Ureter (tissue), 1 donor: ENCODE measurements at regions not wholly inside any gene's neighbourhood (a gene's known extent, or its start where the extent isn't known, plus 50 kb on each side); places are given as distances from the start of the nearest gene placed in this dataset.
"Not testable (repeated sequence)": the region's sequence is repeated elsewhere in the genome, so short reads cannot be mapped to it uniquely, and the experiment has no call there.

Experiments
- DNase-seq: peaks from one replicate; pipeline ENCODE4 v3.0.0-alpha.2; 2020; ENCODE audit warnings: low spot score
- donor health status: DM: yes; HTN: yes; CAD: no.

DNA sequence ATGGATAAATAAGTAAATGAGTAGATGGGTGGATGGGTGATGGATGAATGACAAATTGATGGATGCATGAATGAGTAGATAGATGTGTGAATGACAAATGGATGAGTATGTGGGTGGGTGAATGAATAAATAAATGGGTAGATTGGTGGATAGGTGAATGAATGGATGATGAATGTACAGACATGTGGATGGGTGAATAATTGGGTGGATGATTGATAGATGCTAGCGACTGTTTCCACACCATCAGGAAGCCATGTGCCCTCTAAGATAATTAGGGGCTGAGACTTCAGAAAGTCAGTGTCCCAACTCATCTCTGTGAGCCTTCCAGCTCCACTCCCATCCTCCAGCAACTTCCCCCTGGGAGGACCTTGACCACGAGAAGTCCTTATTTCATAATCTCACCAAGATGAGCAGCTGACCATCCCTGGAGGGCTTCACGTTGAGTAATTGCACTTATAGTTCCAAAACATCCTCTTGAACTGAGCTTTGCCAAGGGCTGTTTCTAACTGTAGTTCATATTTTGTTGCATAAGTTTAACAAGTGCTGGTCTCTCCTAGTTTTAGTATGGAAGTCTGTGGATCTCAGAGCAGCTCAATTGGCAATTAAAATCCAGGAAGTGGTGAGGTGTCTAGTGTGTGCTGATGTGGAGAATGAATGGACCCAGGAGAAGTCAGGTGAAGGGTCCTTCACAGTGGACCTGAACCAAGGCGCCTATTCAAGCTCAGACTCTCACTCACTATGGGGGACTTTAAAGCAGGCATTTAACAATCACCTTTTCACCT, 295.7 kb downstream of the ADGRD1 start:
- no peak for DNase-seq

GRCh38 chr12:131250028-131250950, 296.6 kb downstream of the ADGRD1 start:
- DNase-seq: no peak

GRCh38 chr12:131250951-131251315, 297.2 kb downstream of the ADGRD1 start:
- DNase-seq: no peak

- DNase-seq: no peak
Measured at GRCh38 chr12:131251336-131252101, 297.8 kb downstream of the ADGRD1 start.

- DNase-seq: no peak
Measured at GRCh38 chr12:131253376-131254026, 299.8 kb downstream of the ADGRD1 start.

- no peak for DNase-seq
Measured at GRCh38 chr12:131254374-131254773, 300.7 kb downstream of the ADGRD1 start.

DNA sequence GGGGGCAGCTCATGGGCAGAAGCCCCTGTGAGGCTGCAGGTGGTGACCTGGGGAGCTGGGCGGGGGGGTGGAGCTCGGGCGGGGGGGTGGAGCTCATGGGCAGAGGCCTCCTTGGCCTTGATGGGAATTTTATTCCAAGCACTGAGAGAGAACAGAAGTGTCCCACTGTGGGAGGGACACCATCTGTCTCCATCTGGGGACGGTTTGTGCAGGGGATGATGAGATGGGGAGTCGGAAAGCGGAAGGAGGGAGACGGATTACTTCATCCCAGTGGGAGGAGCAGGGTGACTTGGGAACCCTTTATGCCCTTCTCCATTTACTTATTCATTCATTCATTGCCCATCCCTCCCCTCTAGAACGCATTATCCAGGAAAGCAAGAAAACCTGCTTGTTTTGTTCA, 304.7 kb downstream of the ADGRD1 start:
- no peak for DNase-seq

DNA sequence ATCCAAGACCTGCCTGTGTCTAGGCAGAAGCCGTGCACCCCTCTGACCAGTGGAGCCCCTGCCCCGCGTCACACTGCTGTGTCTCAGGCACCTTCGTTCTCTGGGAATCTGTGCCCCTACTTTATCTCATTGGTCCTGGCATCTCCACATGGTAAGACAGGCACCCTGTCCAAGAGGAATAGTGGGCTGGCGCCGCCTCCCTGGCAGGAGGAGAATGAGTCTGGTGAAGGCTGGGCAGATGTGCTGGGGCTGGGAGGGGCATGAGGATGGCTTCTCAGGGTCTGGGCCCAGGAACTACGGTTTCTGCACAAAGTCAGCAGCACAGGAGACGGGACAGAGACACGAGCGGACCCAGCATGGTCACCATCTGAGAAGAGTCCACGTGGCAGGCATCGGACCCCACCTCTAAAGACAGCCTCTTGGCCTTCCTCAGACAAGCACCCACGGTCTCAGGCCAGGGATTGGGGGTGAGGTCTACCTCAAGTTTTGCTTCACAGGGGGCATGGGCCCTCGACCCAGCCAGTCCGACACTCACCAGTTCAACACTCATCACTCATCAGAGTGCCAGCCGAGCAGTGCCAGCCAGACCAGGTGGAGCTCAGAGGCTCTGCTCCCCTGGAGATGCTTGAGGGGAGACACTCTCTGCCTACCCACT, 306.7 kb downstream of the ADGRD1 start:
- DNase-seq: no peak

GRCh38 chr12:131260954-131261353, 307.2 kb downstream of the ADGRD1 start:
- no peak for DNase-seq

DNA sequence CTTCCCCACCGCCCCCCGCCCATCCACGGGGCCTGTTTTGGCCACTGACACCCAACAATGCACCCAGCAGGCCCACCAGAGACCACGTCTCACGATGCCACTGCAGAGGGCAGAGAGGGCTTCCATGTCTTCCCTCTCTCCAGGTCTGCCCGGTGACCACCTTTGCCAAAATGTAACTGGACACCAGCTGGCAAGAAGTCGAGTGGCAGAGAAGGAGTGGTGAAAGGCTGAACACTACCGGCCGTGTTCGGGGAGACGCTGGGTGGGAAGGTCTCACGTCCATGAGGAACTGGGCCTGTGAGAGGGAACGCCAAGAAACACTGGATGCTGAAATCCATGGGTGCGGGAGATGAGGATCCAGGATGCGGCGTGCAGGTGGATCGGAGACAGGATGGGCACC, 308.2 kb downstream of the ADGRD1 start:
- no peak for DNase-seq

DNA sequence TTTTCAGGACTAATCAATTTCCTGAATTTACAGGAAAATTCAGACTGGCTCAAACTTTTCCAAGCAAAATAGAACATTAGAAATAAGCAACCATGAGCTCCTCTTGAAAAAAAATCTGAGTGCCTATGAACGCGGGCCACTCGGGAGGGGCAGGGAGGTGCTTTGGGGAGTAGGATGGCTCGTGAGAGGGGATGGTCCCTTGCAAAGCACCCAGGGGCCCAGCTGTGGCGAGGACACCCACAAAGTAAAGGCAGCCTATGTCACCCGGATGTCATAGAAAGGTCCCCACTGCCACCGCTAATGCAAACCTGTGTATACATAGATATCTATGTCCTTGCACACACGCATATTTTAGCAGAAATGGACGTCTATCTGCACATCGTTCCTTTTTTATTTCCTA, 309.9 kb downstream of the ADGRD1 start:
- DNase-seq: no peak

DNA sequence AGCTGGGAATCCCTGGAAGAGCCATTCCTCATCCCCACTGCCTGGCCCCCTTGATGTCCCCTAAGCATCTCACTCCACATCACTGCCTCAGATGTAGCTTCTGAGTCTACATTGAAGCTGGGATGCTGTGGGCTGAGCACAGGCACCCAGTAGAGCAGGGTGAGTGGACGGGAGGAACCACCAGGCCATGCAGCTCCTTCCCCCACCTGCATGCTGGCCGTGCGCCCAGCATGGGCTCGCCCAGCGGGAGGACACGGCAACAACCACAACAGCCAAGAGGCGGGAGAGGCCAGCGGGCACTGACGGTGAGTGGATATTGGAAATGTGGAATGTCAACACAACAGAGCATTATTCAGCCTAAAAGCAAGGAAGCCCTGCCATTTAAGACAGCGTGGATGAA, 310.9 kb downstream of the ADGRD1 start:
- DNase-seq: no peak

DNA sequence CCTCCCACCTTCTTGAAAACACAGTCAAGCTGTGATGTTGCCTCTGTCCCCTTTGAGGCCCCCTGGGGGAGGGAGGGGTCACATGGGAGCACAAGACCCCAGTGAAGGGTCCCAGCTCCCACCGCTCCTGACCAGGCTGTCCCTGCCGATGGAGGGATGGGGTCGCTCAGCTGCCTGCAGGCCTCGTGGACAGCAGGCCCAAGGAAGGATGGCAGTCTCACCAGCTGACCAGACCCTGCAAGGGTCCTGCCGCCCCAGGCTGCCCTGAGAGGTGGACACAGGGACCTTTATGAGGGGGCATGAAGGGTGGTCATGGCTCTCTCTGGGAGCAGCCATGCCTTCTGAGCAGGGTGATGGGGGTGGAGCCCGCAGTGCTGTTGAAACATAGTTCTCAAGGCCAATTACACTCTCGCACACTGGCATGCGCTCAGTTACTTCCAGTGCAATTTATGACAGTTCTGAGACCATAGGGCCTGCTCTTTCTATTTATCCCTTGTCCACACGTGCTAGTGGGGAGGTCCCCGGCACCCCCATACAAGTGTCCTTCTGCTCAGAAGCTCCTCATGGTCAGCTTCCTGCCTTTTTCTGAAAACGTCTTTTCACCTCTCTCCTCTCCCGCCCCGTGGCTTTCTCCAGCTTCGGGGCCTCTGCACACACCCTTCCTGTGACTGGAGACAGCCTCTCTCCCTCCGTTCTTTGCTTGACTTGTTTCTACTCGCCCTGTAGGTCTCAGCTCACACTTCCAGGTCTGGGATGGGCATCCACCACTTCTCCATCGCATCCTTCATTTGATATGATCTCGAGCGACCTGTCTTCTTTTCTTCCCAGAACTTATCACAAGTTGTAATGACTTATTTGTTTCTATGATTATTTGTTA, 313.1 kb downstream of the ADGRD1 start:
- no peak for DNase-seq

DNA sequence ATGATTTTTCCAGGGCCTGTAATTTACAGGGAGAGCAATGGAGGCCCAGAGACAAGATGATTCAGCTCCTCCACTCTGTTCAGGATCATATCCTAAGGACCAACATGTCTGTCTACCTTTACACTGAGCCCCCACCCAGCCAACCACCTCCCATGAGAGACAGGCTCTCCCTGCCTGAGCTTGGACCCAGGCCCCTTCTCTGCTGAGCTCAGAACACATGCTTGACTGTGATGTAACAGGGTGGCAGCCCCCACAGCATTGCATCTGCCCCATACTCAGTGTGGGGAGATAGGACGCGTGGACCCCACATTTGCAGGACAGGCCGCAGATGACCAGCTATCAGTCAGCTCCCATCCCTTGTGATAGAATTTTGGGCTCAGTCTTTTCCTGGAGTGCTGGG, 313.9 kb downstream of the ADGRD1 start:
- DNase-seq: no peak

DNA sequence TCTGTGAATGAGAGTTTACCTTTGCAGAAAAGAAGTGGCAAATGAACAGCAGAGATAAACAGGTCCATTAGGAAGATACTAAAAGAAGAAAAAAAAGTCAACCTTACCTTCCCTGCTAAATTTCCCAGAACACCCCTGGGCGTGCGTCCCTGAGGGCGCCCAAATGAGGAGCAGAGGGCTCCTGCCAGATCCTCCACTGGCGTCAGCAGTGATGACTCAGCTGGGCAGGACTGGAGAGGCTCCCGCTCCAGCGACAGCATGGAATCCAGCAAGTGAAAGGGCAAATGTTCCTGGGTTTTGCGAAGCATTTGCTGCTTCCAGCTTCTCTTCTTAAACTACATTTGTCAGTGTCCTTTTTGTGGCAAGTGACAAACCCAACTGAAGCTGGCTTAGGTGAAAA, 314.4 kb downstream of the ADGRD1 start:
- not testable (repeated sequence) for DNase-seq

GRCh38 chr12:131268571-131268970, 314.9 kb downstream of the ADGRD1 start:
- not testable (repeated sequence) for DNase-seq

DNA sequence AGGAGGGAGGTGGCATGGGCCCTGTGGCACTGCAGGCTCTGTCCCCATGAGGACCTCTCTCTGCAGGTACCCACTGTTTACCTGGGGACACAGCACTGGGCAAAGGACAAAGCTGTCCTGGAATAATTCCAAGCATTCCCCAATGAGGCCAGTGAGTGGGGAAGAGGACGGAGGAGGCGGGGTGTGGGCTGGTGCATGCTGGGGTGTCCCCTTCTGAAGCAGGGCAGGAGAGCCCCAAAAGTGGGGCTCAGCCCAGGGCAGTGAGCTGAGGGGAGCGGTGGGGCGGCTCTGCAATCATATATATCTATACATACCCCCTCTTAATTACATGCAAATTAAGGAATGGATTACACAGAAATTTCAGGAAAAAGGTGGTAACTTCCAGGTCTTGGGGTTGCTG, 315.8 kb downstream of the ADGRD1 start:
- DNase-seq: no peak

DNA sequence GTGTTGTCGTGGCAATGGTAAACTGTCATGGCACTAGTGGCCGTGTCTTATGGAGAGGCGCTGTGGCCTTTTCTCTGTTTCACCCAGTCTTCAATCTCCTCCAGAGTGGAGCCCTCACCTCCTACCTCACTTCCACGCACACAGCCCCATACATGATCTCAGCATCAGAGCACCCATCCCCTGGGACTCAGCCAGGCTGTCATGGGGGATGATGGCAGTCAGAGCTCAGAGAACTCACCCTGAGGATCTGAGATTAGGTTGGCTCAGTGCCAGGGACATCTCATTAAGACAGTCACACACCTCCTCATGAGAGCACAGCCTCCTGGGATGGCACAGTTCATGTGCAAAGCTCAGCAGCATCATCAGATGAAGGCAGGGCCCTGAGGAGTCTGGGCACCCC, 316.3 kb downstream of the ADGRD1 start:
- not testable (repeated sequence) for DNase-seq

DNA sequence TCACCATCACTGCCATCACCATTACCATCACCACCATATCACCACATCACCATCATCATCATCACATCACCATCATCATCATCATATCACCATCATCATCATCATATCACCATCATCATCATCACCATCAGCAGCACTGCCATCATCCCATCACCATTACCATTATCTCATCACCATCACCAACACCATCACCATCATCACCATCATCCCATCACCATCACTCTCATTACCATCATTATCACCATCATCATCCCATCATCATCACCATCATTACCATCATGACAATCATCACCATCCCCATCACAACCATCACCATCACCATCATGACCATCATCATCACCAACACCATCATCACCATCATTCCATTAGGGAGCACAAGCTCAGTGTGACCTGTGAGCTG, 318.0 kb downstream of the ADGRD1 start:
- no peak for DNase-seq

- not testable (repeated sequence) for DNase-seq
Measured at GRCh38 chr12:131272283-131272814, 318.6 kb downstream of the ADGRD1 start.
